Endothelial cell (in vitro differentiated cells): ENCODE measurements at regions not wholly inside any gene's neighbourhood (a gene's known extent, or its start where the extent isn't known, plus 50 kb on each side); places are given as distances from the start of the nearest gene placed in this dataset.
"Not testable (repeated sequence)": the region's sequence is repeated elsewhere in the genome, so short reads cannot be mapped to it uniquely, and the experiment has no call there.

ENCODE experiments used
- DNase-seq: peaks from one replicate; pipeline ENCODE4 v3.0.0; 2021; ENCODE audit warnings: low spot score
- H3K27ac Mint-ChIP-seq: one replicate; pipeline ENCODE4 v1.8.0; 2021; ENCODE audit warnings: mixed read lengths, inconsistent platforms; ENCODE audit not compliant: unreplicated experiment
- H3K27me3 Mint-ChIP-seq: one replicate; pipeline ENCODE4 v1.8.0; 2021; ENCODE audit warnings: mild to moderate bottlenecking, moderate library complexity, mixed read lengths, inconsistent platforms; ENCODE audit not compliant: unreplicated experiment
- H3K36me3 Mint-ChIP-seq: one replicate; pipeline ENCODE4 v1.8.0; 2021; ENCODE audit warnings: mild to moderate bottlenecking, low read depth, mixed read lengths, inconsistent platforms; ENCODE audit not compliant: unreplicated experiment
- H3K4me1 Mint-ChIP-seq: one replicate; pipeline ENCODE4 v1.8.0; 2021; ENCODE audit warnings: mild to moderate bottlenecking, mixed read lengths, inconsistent platforms; ENCODE audit not compliant: unreplicated experiment
- H3K4me3 Mint-ChIP-seq: one replicate; pipeline ENCODE4 v1.8.0; 2021; ENCODE audit warnings: mild to moderate bottlenecking, mixed read lengths, inconsistent platforms; ENCODE audit not compliant: unreplicated experiment
- H3K9me3 Mint-ChIP-seq: one replicate; pipeline ENCODE4 v1.8.0; 2021; ENCODE audit warnings: mixed read lengths, inconsistent platforms; ENCODE audit not compliant: unreplicated experiment
- CTCF ChIP-seq: fragments of 200-600 bp; sonication (generic); IDR thresholded peaks from one replicate; pipeline ENCODE4 v1.5.0; 2021; ENCODE audit warnings: antibody characterized with exemption; ENCODE audit not compliant: unreplicated experiment

- TF ChIP-seq CTCF, result no peak
- no peaks in the 10 kb centered on the region for H3K27me3 Mint-ChIP-seq
- DNase-seq, result no peak
These were observed 1359.3 kb downstream of the REEP3 start for GRCh38 chr10:64880546-64880945.

GRCh38 chr10:64881257-64881656, 1360.1 kb downstream of the REEP3 start:
- H3K27me3 Mint-ChIP-seq, result no peaks in the 10 kb centered on the region
- no peak overlapping the region for H3K4me3 Mint-ChIP-seq
- no peak for TF ChIP-seq CTCF
- H3K9me3 Mint-ChIP-seq, result no peaks in the 10 kb centered on the region
- no peak for DNase-seq
- no peaks in the 10 kb centered on the region for H3K36me3 Mint-ChIP-seq
- no peaks in the 10 kb centered on the region for H3K4me1 Mint-ChIP-seq
- no peak overlapping the region for H3K27ac Mint-ChIP-seq

More at GRCh38 chr10:64880546-64880945, 1359.3 kb downstream of the REEP3 start:
- H3K4me1 Mint-ChIP-seq, result no peaks in the 10 kb centered on the region
- H3K36me3 Mint-ChIP-seq, result no peaks in the 10 kb centered on the region
- no peaks in the 10 kb centered on the region for H3K9me3 Mint-ChIP-seq
- H3K4me3 Mint-ChIP-seq, result no peak overlapping the region
- no peak overlapping the region for H3K27ac Mint-ChIP-seq

GRCh38 chr10:64896582-64896981, 1375.4 kb downstream of the REEP3 start:
- H3K9me3 Mint-ChIP-seq, result no peaks in the 10 kb centered on the region

GRCh38 chr10:64906311-64906710, 1385.1 kb downstream of the REEP3 start:
- not testable (repeated sequence) for H3K9me3 Mint-ChIP-seq, DNase-seq, H3K36me3 Mint-ChIP-seq, H3K4me1 Mint-ChIP-seq, H3K27ac Mint-ChIP-seq, H3K27me3 Mint-ChIP-seq, H3K4me3 Mint-ChIP-seq

More at GRCh38 chr10:64896582-64896981, 1375.4 kb downstream of the REEP3 start:
- no peak for TF ChIP-seq CTCF
- Mint-ChIP-seq H3K36me3 (no peaks in the 10 kb centered on the region), H3K27ac (no peak overlapping the region), H3K4me1 (no peaks in the 10 kb centered on the region), H3K4me3 (no peak overlapping the region), H3K27me3 (no peaks in the 10 kb centered on the region)
- no peak for DNase-seq

GRCh38 chr10:64924306-64924705, 1403.1 kb downstream of the REEP3 start:
- not testable (repeated sequence) for H3K9me3 Mint-ChIP-seq, H3K27ac Mint-ChIP-seq, DNase-seq, H3K27me3 Mint-ChIP-seq, H3K4me3 Mint-ChIP-seq, H3K36me3 Mint-ChIP-seq, H3K4me1 Mint-ChIP-seq

- no peaks in the 10 kb centered on the region for H3K9me3 Mint-ChIP-seq
- no peak for DNase-seq
- no peak overlapping the region for H3K27ac Mint-ChIP-seq
- no peaks in the 10 kb centered on the region for H3K4me1 Mint-ChIP-seq
- H3K36me3 Mint-ChIP-seq, result no peaks in the 10 kb centered on the region
- TF ChIP-seq CTCF, result no peak
- H3K4me3 Mint-ChIP-seq, result no peak overlapping the region
- peaks cover 1% of the 10 kb centered on the region for H3K27me3 Mint-ChIP-seq
These were observed 1430.8 kb downstream of the REEP3 start for GRCh38 chr10:64952042-64952441.
